Suppressor macrophage (primary cell): ENCODE measurements at regions not wholly inside any gene's neighbourhood (a gene's known extent, or its start where the extent isn't known, plus 50 kb on each side); places are given as distances from the start of the nearest gene placed in this dataset.

ENCODE experiments used
- DNase-seq, 4 experiments: peaks; one replicate each; pipeline ENCODE4 v3.0.0-alpha.2; 2020 to 2022

GRCh38 chr12:4134448-4135263 lies 138.9 kb upstream of the CCND2 start:
- DNase-seq: no peak

GRCh38 chr12:4133636-4134447 lies 139.7 kb upstream of the CCND2 start:
- peak; percentile 43 to 64 (median 58) for DNase-seq

- no peak for DNase-seq
Measured at GRCh38 chr12:4133029-4133428, 140.5 kb upstream of the CCND2 start.

DNA sequence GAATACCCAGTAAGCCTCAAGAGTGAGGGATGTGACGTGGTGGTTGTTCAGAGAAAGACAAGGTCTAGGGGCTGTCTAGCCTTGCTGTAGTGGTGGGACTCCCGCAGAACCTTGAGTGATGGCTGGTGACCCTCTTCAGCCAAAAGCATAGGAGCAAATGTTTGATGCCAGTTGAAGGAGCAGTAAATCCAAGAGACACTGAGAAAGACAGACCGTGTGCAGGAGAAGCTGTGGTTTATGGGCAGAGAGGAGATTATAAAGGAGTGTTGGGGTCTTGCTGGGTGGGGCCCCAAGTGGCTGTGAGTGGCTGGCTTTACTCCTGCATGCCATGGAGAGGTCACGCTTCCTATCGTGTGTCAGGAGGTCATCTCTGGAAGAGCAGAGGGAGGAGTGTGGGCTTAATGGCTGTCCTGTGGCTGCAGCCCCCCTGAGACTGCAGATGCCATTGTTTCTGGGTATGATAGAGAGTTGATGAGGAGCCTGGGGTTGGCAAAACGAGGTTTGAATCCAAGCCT lies 152.0 kb upstream of the CCND2 start:
- DNase-seq: no peak

GRCh38 chr12:4120316-4120917 lies 153.1 kb upstream of the CCND2 start:
- no peak for DNase-seq

GRCh38 chr12:4119157-4119761 lies 154.3 kb upstream of the CCND2 start:
- DNase-seq: no peak

- DNase-seq: no peak
Measured at GRCh38 chr12:4118601-4119156, 154.9 kb upstream of the CCND2 start.

DNA sequence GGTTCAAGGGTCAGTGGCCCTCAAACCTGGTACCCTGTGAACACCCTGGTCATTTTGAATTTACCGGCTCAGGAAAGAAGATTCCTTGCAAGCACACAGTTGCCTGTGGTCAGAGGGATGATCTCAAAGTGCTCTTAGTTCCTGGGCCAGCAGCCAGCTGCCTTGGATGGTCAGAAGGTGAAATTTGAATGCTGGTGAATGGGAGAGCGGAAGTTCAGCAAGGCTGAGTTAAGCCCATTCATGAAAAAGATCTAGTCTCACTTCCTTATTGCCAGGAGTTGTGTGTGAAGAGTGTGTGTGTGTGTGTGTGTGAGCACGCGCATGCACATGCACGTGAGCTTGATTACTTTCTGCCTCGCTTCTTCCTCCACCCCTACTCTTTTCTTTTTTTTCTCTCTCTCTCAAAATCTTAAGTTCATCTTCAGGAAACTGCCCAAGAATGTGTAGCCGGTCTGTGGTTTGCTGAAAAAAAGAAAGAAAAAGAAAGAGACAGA lies 155.5 kb upstream of the CCND2 start:
- DNase-seq: peak; percentile 83 to 92 (median 87)

DNA sequence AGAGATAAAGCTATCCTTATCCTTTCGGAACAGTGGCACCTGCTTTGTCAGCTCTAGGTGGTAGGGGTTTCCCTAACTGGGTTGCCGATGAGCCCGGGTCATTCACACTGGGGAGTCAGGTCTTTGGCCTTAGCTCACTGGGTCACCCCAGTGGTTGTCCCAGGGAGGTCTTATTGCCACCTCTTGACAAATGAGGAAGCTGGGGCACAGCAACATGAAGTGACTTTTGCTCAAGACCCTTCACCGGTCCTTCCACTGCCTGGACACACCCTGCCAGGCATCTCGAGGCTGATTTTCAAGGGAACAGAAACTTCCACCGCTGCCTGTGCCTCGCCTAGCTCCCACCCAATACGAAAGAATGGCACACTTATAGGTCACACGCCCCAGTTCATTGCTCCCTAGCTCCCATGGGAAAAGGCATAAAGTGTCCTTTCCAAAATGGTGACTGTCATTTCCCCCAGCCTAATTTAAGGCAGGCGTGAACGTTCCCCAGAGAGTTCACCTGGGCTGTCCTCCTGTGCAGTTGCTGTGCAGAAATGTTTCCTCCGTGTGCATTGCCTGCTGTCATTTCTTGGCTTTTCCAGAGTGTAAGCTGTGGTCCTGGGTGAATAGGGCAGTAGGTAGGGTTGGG lies 156.1 kb upstream of the CCND2 start:
- peak in 3 of 4 experiments; percentile 19 to 39 (median 25) for DNase-seq

- no peak for DNase-seq
Measured at GRCh38 chr12:4116251-4117111, 157.1 kb upstream of the CCND2 start.

DNA sequence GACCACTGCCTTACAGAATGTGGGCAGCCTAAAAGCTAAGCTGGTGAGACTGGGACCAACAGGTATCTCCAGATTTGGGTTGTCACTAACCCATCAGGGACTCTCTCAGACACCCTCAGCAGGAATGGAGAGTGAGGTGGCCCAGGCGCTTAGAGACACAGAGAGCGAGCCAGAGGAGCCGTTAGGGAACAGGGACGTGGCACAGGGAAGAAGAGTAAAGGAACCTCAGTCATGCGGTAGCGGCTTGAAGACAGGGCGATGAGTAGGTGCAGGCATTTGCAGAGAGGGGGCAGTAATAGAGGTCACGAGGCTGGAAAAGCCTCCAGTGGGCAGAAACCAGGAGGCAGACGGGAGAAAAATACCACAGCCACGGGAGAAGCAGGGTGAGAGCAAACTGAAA lies 158.0 kb upstream of the CCND2 start:
- no peak for DNase-seq

GRCh38 chr12:4114986-4115385 lies 158.6 kb upstream of the CCND2 start:
- no peak for DNase-seq

- no peak for DNase-seq
Measured at GRCh38 chr12:4112734-4113325, 160.7 kb upstream of the CCND2 start.

- no peak for DNase-seq
Measured at GRCh38 chr12:4112290-4112689, 161.3 kb upstream of the CCND2 start.

DNA sequence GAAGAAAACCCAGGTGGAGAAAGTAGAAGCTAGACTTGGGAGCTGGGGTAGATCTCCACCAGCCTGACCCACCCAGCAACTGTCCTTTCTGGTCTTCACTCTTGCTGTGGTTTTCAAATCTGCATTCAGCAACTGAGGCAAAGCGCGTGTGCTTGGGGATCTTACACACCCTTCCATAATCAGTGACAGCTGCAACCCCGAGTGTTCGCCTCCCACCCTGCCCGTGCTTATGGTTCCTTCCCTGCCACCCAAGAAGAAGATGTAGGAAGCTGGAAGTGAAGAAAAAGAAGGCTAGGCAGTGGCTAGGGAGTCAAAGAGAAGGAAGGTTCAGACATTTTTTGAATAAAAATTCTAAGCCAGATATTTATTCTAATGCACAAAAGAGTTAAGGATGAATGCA lies 162.6 kb upstream of the CCND2 start:
- no peak for DNase-seq

DNA sequence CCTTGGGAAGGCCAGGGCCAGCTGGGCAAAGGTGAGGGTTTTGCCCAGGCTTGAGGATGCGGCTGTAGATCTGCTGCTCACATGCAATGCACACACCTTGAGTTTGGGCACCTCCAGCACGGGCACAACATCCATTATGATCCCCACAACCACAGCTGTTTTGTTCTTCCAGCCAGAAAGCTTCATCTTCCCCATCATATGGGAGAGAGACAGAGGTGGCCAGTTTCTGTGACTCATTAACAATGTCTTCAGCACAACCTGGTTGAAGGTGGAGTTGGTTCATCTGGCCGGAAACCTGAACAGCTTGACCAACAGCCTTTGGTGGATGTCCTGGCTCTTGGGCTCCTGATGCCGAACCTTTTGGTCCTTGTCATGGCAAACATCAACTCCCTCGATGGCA lies 163.7 kb upstream of the CCND2 start:
- DNase-seq: no peak

- DNase-seq: no peak
Measured at GRCh38 chr12:4108803-4109345, 164.7 kb upstream of the CCND2 start.

DNA sequence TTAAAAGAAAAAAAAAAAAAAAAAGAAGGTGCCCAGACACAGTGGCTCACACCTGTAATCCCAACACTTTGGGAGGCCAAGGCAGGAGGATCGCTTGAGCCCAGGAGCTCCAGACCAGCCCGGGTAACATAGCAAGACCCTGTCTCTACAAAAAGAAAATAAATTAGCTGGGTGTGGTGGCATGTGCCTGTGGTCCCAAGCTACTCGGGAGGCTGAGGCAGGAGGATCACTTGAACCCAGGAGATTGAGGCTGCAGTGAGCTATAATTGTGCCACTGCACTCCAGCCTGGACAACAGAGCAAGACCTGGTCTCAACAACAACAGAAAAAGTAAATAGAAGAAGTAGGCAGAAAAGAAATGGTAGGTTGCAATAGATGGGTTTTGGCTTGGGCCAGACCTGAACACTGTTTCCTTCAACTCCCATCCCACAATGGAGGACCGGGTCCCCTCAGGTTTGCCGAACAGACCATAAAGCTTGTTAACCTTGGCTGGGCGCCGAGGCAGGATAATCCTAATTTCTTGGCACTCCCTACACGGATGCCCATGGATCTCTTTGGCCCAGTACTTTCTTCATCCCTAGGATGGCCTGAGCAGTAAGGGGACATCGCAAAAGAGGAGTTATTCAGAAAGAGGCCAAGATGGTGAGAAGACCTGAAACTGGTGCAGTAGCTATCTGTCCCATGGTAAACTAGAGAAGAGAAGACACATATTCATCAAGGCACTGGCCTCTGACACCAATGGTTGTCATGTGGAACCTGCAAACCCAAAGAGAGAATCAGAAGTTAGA lies 165.5 kb upstream of the CCND2 start:
- DNase-seq: no peak

DNA sequence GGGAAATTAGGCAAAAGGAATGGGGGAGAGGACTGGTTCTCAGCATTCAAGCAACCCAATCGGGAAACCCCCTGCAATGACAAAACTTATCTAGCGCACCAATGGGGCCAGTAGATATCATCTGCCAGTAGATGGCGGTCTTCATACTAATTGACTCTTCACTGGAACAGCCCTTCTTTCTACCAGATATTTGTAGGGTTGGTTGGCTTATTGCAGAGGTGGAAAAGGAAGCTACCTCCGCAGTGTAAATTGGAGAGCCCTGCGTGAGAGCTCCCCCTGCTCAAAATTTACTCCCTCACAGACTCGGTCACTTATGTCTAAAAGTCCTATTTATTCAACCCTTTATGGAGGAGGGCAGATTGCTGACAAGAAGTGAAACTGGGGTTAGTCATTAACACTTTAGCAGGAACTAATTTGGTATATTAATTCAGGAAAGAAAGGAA lies 166.1 kb upstream of the CCND2 start:
- peak; percentile 81 to 92 (median 86) for DNase-seq
